Natural killer cell treated with Interleukin-12 subunit alpha and Interleukin-12 subunit beta and Interleukin-15 and Interleukin-18, amount 100 ng/mL, for 72 hours (primary cell): ENCODE measurements at regions not wholly inside any gene's neighbourhood (a gene's known extent, or its start where the extent isn't known, plus 50 kb on each side); places are given as distances from the start of the nearest gene placed in this dataset.
"Not testable (repeated sequence)": the region's sequence is repeated elsewhere in the genome, so short reads cannot be mapped to it uniquely, and the experiment has no call there.

Source experiments
- ATAC-seq, 2 donors: fragments of 150-1000 bp; cut with Tn5 transposase in 1 of 2; sonication (Bioruptor Pico), chemical (Tn5 transposase) in 1 of 2; 2 replicates each; pipeline ENCODE4 v1.10.0; 2021
- DNase-seq: peaks from one replicate; pipeline ENCODE4 v3.0.0; 2022; ENCODE audit warnings: low spot score
- H3K27ac Mint-ChIP-seq, 2 donors: 1 replicate in 1 of 2; 2 replicates in 1 of 2; pipeline ENCODE4 v1.8.0; 2022; ENCODE audit warnings: mixed read lengths in 2 of 2, mild to moderate bottlenecking in 1 of 2, moderate library complexity in 1 of 2
- H3K27me3 Mint-ChIP-seq, 2 donors: 1 replicate in 1 of 2; 2 replicates in 1 of 2; pipeline ENCODE4 v1.8.0; 2022; ENCODE audit warnings: mixed read lengths in 2 of 2
- H3K36me3 Mint-ChIP-seq: one replicate; pipeline ENCODE4 v1.8.0; 2022; ENCODE audit warnings: mixed read lengths
- H3K4me1 Mint-ChIP-seq, 2 donors: 1 replicate in 1 of 2; 2 replicates in 1 of 2; pipeline ENCODE4 v1.8.0; 2022; ENCODE audit warnings: low read depth in 2 of 2, mixed read lengths in 2 of 2, mild to moderate bottlenecking in 1 of 2
- H3K4me3 Mint-ChIP-seq: one replicate; pipeline ENCODE4 v1.8.0; 2022; ENCODE audit warnings: mixed read lengths
- H3K9me3 Mint-ChIP-seq: 2 replicates; pipeline ENCODE4 v1.8.0; 2022; ENCODE audit warnings: mixed read lengths

- no peak for DNase-seq
- Mint-ChIP-seq H3K27me3 (no peaks in the 10 kb centered on the region), H3K4me3 (no peak overlapping the region), H3K36me3 (no peaks in the 10 kb centered on the region), H3K27ac (no peak overlapping the region), H3K4me1 (no peaks in the 10 kb centered on the region), H3K9me3 (peaks cover 11% of the 10 kb centered on the region)
- no peak for ATAC-seq
Observed at GRCh38 chr13:70544706-70545105, 436.5 kb upstream of the KLHL1 start.

GRCh38 chr13:70541451-70541850, 433.2 kb upstream of the KLHL1 start:
- Mint-ChIP-seq H3K9me3 (peaks cover 11% of the 10 kb centered on the region), H3K27me3 (no peaks in the 10 kb centered on the region), H3K36me3 (peaks cover 12% of the 10 kb centered on the region), H3K27ac (no peak overlapping the region), H3K4me3 (no peak overlapping the region), H3K4me1 (no peaks in the 10 kb centered on the region)
- DNase-seq (no peak), ATAC-seq (no peak)

- Mint-ChIP-seq H3K27ac (no peak overlapping the region), H3K36me3 (peaks cover 12% of the 10 kb centered on the region), H3K27me3 (no peaks in the 10 kb centered on the region), H3K4me3 (no peak overlapping the region), H3K4me1 (no peaks in the 10 kb centered on the region), H3K9me3 (peaks cover 11% of the 10 kb centered on the region)
- no peak for ATAC-seq
- DNase-seq: no peak
Observed at GRCh38 chr13:70534466-70534865, 426.2 kb upstream of the KLHL1 start.

- Mint-ChIP-seq H3K27me3 (no peaks in the 10 kb centered on the region), H3K9me3 (peaks cover 11% of the 10 kb centered on the region), H3K4me1 (no peaks in the 10 kb centered on the region), H3K4me3 (no peak overlapping the region), H3K36me3 (no peaks in the 10 kb centered on the region), H3K27ac (no peak overlapping the region)
- ATAC-seq (no peak), DNase-seq (no peak)
Observed at GRCh38 chr13:70529652-70530051, 421.4 kb upstream of the KLHL1 start.

GRCh38 chr13:70527599-70527998, 419.3 kb upstream of the KLHL1 start:
- no peak for DNase-seq
- Mint-ChIP-seq H3K4me1 (no peaks in the 10 kb centered on the region), H3K9me3 (peaks cover 13% of the 10 kb centered on the region), H3K4me3 (no peak overlapping the region), H3K27me3 (no peaks in the 10 kb centered on the region), H3K36me3 (no peaks in the 10 kb centered on the region), H3K27ac (no peak overlapping the region)
- ATAC-seq: no peak

- H3K4me3 Mint-ChIP-seq: no peak overlapping the region
- no peaks in the 10 kb centered on the region for H3K27me3 Mint-ChIP-seq
- no peak overlapping the region for H3K27ac Mint-ChIP-seq
- no peaks in the 10 kb centered on the region for H3K4me1 Mint-ChIP-seq
- DNase-seq (no peak), ATAC-seq (no peak)
- peaks cover 14% of the 10 kb centered on the region for H3K9me3 Mint-ChIP-seq
- no peaks in the 10 kb centered on the region for H3K36me3 Mint-ChIP-seq
Observed at GRCh38 chr13:70523622-70524021, 415.4 kb upstream of the KLHL1 start.

GRCh38 chr13:70520275-70521036, 412.2 kb upstream of the KLHL1 start:
- Mint-ChIP-seq H3K9me3 (peaks cover 10% of the 10 kb centered on the region), H3K4me1 (no peaks in the 10 kb centered on the region), H3K27ac (no peak overlapping the region), H3K36me3 (no peaks in the 10 kb centered on the region), H3K4me3 (no peak overlapping the region), H3K27me3 (no peaks in the 10 kb centered on the region)
- no peak for ATAC-seq
- no peak for DNase-seq

GRCh38 chr13:70518081-70518480, 409.8 kb upstream of the KLHL1 start:
- no peak overlapping the region for H3K4me3 Mint-ChIP-seq
- H3K36me3 Mint-ChIP-seq: no peaks in the 10 kb centered on the region
- peaks cover 8% of the 10 kb centered on the region for H3K9me3 Mint-ChIP-seq
- no peak overlapping the region for H3K27ac Mint-ChIP-seq
- no peaks in the 10 kb centered on the region for H3K4me1 Mint-ChIP-seq
- ATAC-seq (no peak), DNase-seq (no peak)
- H3K27me3 Mint-ChIP-seq: no peaks in the 10 kb centered on the region

GRCh38 chr13:70516226-70516625, 408.0 kb upstream of the KLHL1 start:
- DNase-seq (no peak), ATAC-seq (no peak)
- Mint-ChIP-seq H3K4me1 (no peaks in the 10 kb centered on the region), H3K9me3 (peaks cover 15% of the 10 kb centered on the region), H3K27me3 (no peaks in the 10 kb centered on the region), H3K36me3 (no peaks in the 10 kb centered on the region), H3K4me3 (no peak overlapping the region), H3K27ac (no peak overlapping the region)

- H3K4me1 Mint-ChIP-seq, H3K4me3 Mint-ChIP-seq, ATAC-seq, H3K27me3 Mint-ChIP-seq, H3K36me3 Mint-ChIP-seq, DNase-seq, H3K27ac Mint-ChIP-seq: not testable (repeated sequence)
- H3K9me3 Mint-ChIP-seq: peaks cover 16% of the 10 kb centered on the region
Observed at GRCh38 chr13:70511861-70512417, 403.7 kb upstream of the KLHL1 start.

GRCh38 chr13:70505809-70506208, 397.6 kb upstream of the KLHL1 start:
- Mint-ChIP-seq H3K9me3 (peaks cover 16% of the 10 kb centered on the region), H3K36me3 (no peaks in the 10 kb centered on the region), H3K27ac (no peak overlapping the region), H3K4me3 (no peak overlapping the region), H3K4me1 (no peaks in the 10 kb centered on the region), H3K27me3 (no peaks in the 10 kb centered on the region)
- ATAC-seq: no peak
- no peak for DNase-seq

GRCh38 chr13:70502944-70503343, 394.7 kb upstream of the KLHL1 start:
- DNase-seq (no peak), ATAC-seq (no peak)
- Mint-ChIP-seq H3K9me3 (peaks cover 9% of the 10 kb centered on the region), H3K4me3 (no peak overlapping the region), H3K36me3 (no peaks in the 10 kb centered on the region), H3K27me3 (no peaks in the 10 kb centered on the region), H3K27ac (no peak overlapping the region), H3K4me1 (no peaks in the 10 kb centered on the region)

- no peak overlapping the region for H3K4me3 Mint-ChIP-seq
Observed at GRCh38 chr13:70490320-70490935, 382.2 kb upstream of the KLHL1 start.

GRCh38 chr13:70484931-70485330, 376.7 kb upstream of the KLHL1 start:
- Mint-ChIP-seq H3K9me3 (peaks cover 20% of the 10 kb centered on the region), H3K4me3 (no peak overlapping the region), H3K36me3 (peaks cover 9% of the 10 kb centered on the region), H3K27me3 (no peaks in the 10 kb centered on the region), H3K27ac (no peak overlapping the region), H3K4me1 (no peaks in the 10 kb centered on the region)
- DNase-seq: no peak
- no peak for ATAC-seq

More at GRCh38 chr13:70490320-70490935, 382.2 kb upstream of the KLHL1 start:
- Mint-ChIP-seq H3K27ac (no peak overlapping the region), H3K9me3 (peaks cover 18% of the 10 kb centered on the region), H3K27me3 (no peaks in the 10 kb centered on the region), H3K36me3 (peaks cover 12% of the 10 kb centered on the region), H3K4me1 (no peaks in the 10 kb centered on the region)
- no peak for ATAC-seq
- DNase-seq: no peak
